ENCODE measurements at regions not wholly inside any gene's neighbourhood (a gene's known extent, or its start where the extent isn't known, plus 50 kb on each side); places are given as distances from the start of the nearest gene placed in this dataset.

- Histone ChIP-seq H3K27me3 (replicated peaks; ENCODE audit: insufficient read depth) (no peaks in the 10 kb centered on the region), H3K4me3 (no peak overlapping the region), H3K27ac (no peak overlapping the region), H3K4me1 (replicated peaks) (no peaks in the 10 kb centered on the region), H3K9me3 (no peaks in the 10 kb centered on the region), H3K36me3 (no peaks in the 10 kb centered on the region)
- TF ChIP-seq POLR2A (IDR thresholded peaks at IDR 0.05), result no peak
- no peak for TF ChIP-seq POLR2AphosphoS5 (IDR thresholded peaks at IDR 0.05)
- TF ChIP-seq, protein P1, sequence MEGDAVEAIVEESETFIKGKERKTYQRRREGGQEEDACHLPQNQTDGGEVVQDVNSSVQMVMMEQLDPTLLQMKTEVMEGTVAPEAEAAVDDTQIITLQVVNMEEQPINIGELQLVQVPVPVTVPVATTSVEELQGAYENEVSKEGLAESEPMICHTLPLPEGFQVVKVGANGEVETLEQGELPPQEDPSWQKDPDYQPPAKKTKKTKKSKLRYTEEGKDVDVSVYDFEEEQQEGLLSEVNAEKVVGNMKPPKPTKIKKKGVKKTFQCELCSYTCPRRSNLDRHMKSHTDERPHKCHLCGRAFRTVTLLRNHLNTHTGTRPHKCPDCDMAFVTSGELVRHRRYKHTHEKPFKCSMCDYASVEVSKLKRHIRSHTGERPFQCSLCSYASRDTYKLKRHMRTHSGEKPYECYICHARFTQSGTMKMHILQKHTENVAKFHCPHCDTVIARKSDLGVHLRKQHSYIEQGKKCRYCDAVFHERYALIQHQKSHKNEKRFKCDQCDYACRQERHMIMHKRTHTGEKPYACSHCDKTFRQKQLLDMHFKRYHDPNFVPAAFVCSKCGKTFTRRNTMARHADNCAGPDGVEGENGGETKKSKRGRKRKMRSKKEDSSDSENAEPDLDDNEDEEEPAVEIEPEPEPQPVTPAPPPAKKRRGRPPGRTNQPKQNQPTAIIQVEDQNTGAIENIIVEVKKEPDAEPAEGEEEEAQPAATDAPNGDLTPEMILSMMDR (IDR thresholded peaks at IDR 0.05), result no peak
- intact Hi-C loops (cut with DNase I), result no loop called here
- 43% methylated on average over 13 of the region's 13 CpGs for WGBS
- no peak for DNase-seq (ENCODE audit: low spot score)
Observed at GRCh38 chr2:2839782-2840531, 508.9 kb upstream of the MYT1L start.

DNA sequence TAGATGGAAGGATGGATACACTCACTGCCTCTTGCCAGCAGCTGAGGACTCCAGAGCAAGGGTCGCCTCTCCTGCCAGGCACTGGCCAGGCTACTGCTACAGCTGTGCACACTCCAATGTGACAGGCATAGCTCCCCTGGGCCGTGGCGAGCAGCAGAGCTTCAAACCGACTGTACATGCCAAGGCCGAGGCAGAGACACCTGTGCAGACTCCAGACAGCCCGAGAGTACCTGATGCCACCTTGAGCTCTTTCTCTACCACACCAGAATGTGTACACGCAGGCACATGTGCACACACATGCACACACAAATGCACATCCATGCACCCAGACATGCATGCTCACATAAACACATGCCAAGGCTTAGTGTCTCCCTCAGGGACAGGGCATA is 508.3 kb upstream of the MYT1L start:
- H3K9me3 ChIP-seq, result no peaks in the 10 kb centered on the region
- H3K27ac ChIP-seq, result no peak overlapping the region
- H3K27me3 ChIP-seq (replicated peaks; ENCODE audit: insufficient read depth), result no peaks in the 10 kb centered on the region
- no peaks in the 10 kb centered on the region for H3K4me1 ChIP-seq (replicated peaks)
- H3K36me3 ChIP-seq, result no peaks in the 10 kb centered on the region
- DNase-seq (ENCODE audit: low spot score), result no peak
- intact Hi-C loops (cut with DNase I), result no loop called here
- no peak overlapping the region for H3K4me3 ChIP-seq
- TF ChIP-seq POLR2AphosphoS5 (IDR thresholded peaks at IDR 0.05), result no peak
- TF ChIP-seq, protein P1 (IDR thresholded peaks at IDR 0.05), result no peak
- no peak for TF ChIP-seq POLR2A (IDR thresholded peaks at IDR 0.05)
- WGBS, result 48% methylated on average over 7 of the region's 7 CpGs

DNA sequence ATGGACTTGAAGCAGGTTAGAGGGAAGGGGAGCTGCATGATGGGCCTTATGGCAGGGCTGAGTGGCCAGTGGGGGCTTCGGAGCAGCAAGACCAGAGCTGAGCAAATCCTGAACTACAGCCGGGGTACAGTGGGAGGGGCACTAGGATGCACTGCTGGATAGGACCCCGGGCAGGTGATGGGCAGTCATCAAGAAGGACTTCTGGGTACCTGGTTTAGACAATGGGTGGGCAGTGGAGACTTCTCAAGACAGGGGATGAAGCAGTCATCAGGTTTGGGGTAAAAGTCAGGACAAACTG is 507.4 kb upstream of the MYT1L start:
- H3K9me3 ChIP-seq, result no peaks in the 10 kb centered on the region
- 95% methylated on average over 3 of the region's 3 CpGs for WGBS
- TF ChIP-seq POLR2AphosphoS5 (IDR thresholded peaks at IDR 0.05) (no peak), POLR2A (IDR thresholded peaks at IDR 0.05) (no peak)
- TF ChIP-seq, protein P1 (IDR thresholded peaks at IDR 0.05), result no peak
- no peaks in the 10 kb centered on the region for H3K4me1 ChIP-seq (replicated peaks)
- H3K27me3 ChIP-seq (replicated peaks; ENCODE audit: insufficient read depth), result no peaks in the 10 kb centered on the region
- intact Hi-C loops (cut with DNase I), result no loop called here
- DNase-seq (ENCODE audit: low spot score), result no peak
- H3K27ac ChIP-seq, result no peak overlapping the region
- no peaks in the 10 kb centered on the region for H3K36me3 ChIP-seq
- no peak overlapping the region for H3K4me3 ChIP-seq

GRCh38 chr2:2837746-2838547 is 506.9 kb upstream of the MYT1L start:
- intact Hi-C loops (cut with DNase I), result no loop called here
- TF ChIP-seq, protein P1 (IDR thresholded peaks at IDR 0.05), result no peak
- TF ChIP-seq POLR2A (IDR thresholded peaks at IDR 0.05), result no peak
- no peak for TF ChIP-seq POLR2AphosphoS5 (IDR thresholded peaks at IDR 0.05)
- no peak for DNase-seq (ENCODE audit: low spot score)

More at GRCh38 chr2:2837746-2838547, 506.9 kb upstream of the MYT1L start:
- no peak overlapping the region for H3K27ac ChIP-seq
- no peaks in the 10 kb centered on the region for H3K9me3 ChIP-seq
- no peak overlapping the region for H3K4me3 ChIP-seq
- H3K4me1 ChIP-seq (replicated peaks), result no peaks in the 10 kb centered on the region
- no peaks in the 10 kb centered on the region for H3K36me3 ChIP-seq
- no peaks in the 10 kb centered on the region for H3K27me3 ChIP-seq (replicated peaks; ENCODE audit: insufficient read depth)
- 87% methylated on average over 15 of the region's 15 CpGs for WGBS
